Trophoblast cell (in vitro differentiated cells and primary cell): ENCODE measurements at regions not wholly inside any gene's neighbourhood (a gene's known extent, or its start where the extent isn't known, plus 50 kb on each side); places are given as distances from the start of the nearest gene placed in this dataset.

Experiments used
- DNase-seq, 2 donors: peaks; one replicate each; pipeline ENCODE4 v3.0.0-alpha.2; 2016
- H2AFZ ChIP-seq: 2 replicates; pipeline ENCODE4 v1.6.1; 2013; ENCODE audit warnings: low read length, moderate library complexity, mild to moderate bottlenecking; ENCODE audit not compliant: insufficient read depth, poor library complexity
- H2AK5ac ChIP-seq: 2 replicates; pipeline ENCODE4 v1.6.1; 2013; ENCODE audit warnings: mild to moderate bottlenecking, low read length
- H2BK120ac ChIP-seq: 2 replicates; pipeline ENCODE4 v1.6.1; 2013; ENCODE audit warnings: low read length, mild to moderate bottlenecking, moderate library complexity; ENCODE audit not compliant: insufficient read depth, poor library complexity
- H2BK12ac ChIP-seq: 2 replicates; pipeline ENCODE4 v1.6.1; 2013; ENCODE audit warnings: mild to moderate bottlenecking, low read length, moderate library complexity
- H2BK5ac ChIP-seq: 2 replicates; pipeline ENCODE4 v1.6.1; 2013; ENCODE audit warnings: low read length, low read depth, moderate library complexity, mild to moderate bottlenecking; ENCODE audit not compliant: poor library complexity
- H3K14ac ChIP-seq: 2 replicates; pipeline ENCODE4 v1.6.1; 2013; ENCODE audit warnings: mild to moderate bottlenecking, low read length
- H3K18ac ChIP-seq: 2 replicates; pipeline ENCODE4 v1.6.1; 2013; ENCODE audit warnings: mild to moderate bottlenecking, low read length
- H3K23ac ChIP-seq: 2 replicates; pipeline ENCODE4 v1.6.1; 2013; ENCODE audit warnings: low read length
- H3K27ac ChIP-seq: 2 replicates; pipeline ENCODE4 v1.5.1; 2013; ENCODE audit warnings: low read depth, mild to moderate bottlenecking, inconsistent platforms, low read length, moderate library complexity
- H3K27me3 ChIP-seq: 2 replicates; pipeline ENCODE4 v1.6.1; 2013; ENCODE audit warnings: inconsistent platforms, mild to moderate bottlenecking, low read length, moderate library complexity; ENCODE audit not compliant: insufficient read depth
- H3K36me3 ChIP-seq, 2 experiments: 1 replicate in 1 of 2; 2 replicates in 1 of 2; pipeline ENCODE4 v1.6.1; 2013; ENCODE audit warnings: low read length in 2 of 2, mild to moderate bottlenecking in 2 of 2, moderate library complexity in 1 of 2; ENCODE audit not compliant: insufficient read depth in 2 of 2, control insufficient read depth in 1 of 2
- H3K4ac ChIP-seq: 2 replicates; pipeline ENCODE4 v1.6.1; 2013; ENCODE audit warnings: low read depth, mild to moderate bottlenecking, low read length, moderate library complexity
- H3K4me1 ChIP-seq, 2 experiments: 1 replicate in 1 of 2; 2 replicates in 1 of 2; pipeline ENCODE4 v1.6.1; 2013; ENCODE audit warnings: low read length in 2 of 2, mild to moderate bottlenecking in 2 of 2, moderate library complexity in 1 of 2; ENCODE audit not compliant: insufficient read depth in 2 of 2, control insufficient read depth in 1 of 2
- H3K4me2 ChIP-seq: 2 replicates; pipeline ENCODE4 v1.6.1; 2013; ENCODE audit warnings: inconsistent platforms, mild to moderate bottlenecking, low read length, moderate library complexity
- H3K4me3 ChIP-seq: 2 replicates; pipeline ENCODE4 v1.5.1; 2013; ENCODE audit warnings: mild to moderate bottlenecking, low read depth, low read length, inconsistent platforms
- H3K79me1 ChIP-seq: one replicate; pipeline ENCODE4 v1.6.1; 2013; ENCODE audit warnings: low read length
- H3K79me2 ChIP-seq: 2 replicates; pipeline ENCODE4 v1.6.1; 2013; ENCODE audit warnings: low read length, mild to moderate bottlenecking; ENCODE audit not compliant: control insufficient read depth, insufficient read depth, poor library complexity
- H3K9ac ChIP-seq: 2 replicates; pipeline ENCODE4 v1.6.1; 2013; ENCODE audit warnings: mild to moderate bottlenecking, low read length
- H3K9me3 ChIP-seq: 2 replicates; pipeline ENCODE4 v1.6.1; 2013; ENCODE audit warnings: low read depth, mild to moderate bottlenecking, control low read depth, inconsistent platforms, low read length; ENCODE audit not compliant: insufficient read depth
- H4K12ac ChIP-seq: 2 replicates; pipeline ENCODE4 v1.6.1; 2013; ENCODE audit warnings: low read depth, mild to moderate bottlenecking, low read length, moderate library complexity
- H4K8ac ChIP-seq: 2 replicates; pipeline ENCODE4 v1.6.1; 2013; ENCODE audit warnings: low read depth, mild to moderate bottlenecking, low read length, moderate library complexity
- H4K91ac ChIP-seq: one replicate; pipeline ENCODE4 v1.6.1; 2013; ENCODE audit warnings: low read depth, mild to moderate bottlenecking, low read length, moderate library complexity
- WGBS: extraction: QIAGEN DNeasy Blood & Tissue Kit; methylation state at CpG from one replicate; pipeline ENCODE4 v1.1.7; 2013; ENCODE audit warnings: missing lambda C conversion rate; ENCODE audit not compliant: insufficient read length, insufficient coverage; ENCODE audit errors: extremely low coverage; 5-methylcytosine and 5-hydroxymethylcytosine counted together

DNA sequence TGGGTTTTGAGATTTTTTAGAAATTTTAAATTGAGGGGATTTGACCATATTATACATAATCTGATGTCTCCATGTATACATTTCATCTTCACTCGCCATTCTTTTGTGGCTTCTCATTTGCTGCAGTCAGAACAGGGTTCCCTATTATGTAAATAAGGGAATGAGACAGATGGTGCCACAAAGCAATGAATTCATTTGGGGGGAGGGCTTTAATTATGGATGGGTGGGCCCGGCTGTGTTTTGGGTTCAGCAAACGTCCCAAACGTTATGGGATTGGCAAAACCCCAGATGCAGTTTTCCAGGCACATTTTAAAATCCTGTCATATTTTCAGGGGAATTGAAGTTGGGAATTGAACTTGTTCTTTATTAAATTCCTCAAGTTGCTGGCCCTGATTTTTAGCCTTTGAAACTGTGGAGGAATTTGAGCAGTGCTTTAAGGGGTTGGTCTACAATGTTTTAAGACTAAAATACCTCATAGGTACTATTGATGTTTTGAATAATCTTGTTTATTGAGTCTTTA, 558.5 kb upstream of the ZNF462 start:
- Histone ChIP-seq H3K79me2 (no peaks in the 10 kb centered on the region), H3K27me3 (no peaks in the 10 kb centered on the region), H3K4ac (no peak overlapping the region), H3K79me1 (no peaks in the 10 kb centered on the region), H3K14ac (no peak overlapping the region), H3K9me3 (no peaks in the 10 kb centered on the region), H3K23ac (no peak overlapping the region), H2BK12ac (no peak overlapping the region), H2AFZ (no peak overlapping the region), H3K18ac (no peak overlapping the region), H3K4me2 (no peak overlapping the region), H3K27ac (no peak overlapping the region), H3K4me1 (no peaks in the 10 kb centered on the region), H4K8ac (no peak overlapping the region), H3K36me3 (no peaks in the 10 kb centered on the region), H3K9ac (no peak overlapping the region), H4K91ac (no peak overlapping the region), H2BK5ac (no peak overlapping the region), H2BK120ac (no peak overlapping the region), H3K4me3 (no peak overlapping the region), H2AK5ac (no peak overlapping the region), H4K12ac (no peak overlapping the region)
- no peak for DNase-seq
- WGBS = no CpG with 5 or more reads among the region's 4 CpGs

DNA sequence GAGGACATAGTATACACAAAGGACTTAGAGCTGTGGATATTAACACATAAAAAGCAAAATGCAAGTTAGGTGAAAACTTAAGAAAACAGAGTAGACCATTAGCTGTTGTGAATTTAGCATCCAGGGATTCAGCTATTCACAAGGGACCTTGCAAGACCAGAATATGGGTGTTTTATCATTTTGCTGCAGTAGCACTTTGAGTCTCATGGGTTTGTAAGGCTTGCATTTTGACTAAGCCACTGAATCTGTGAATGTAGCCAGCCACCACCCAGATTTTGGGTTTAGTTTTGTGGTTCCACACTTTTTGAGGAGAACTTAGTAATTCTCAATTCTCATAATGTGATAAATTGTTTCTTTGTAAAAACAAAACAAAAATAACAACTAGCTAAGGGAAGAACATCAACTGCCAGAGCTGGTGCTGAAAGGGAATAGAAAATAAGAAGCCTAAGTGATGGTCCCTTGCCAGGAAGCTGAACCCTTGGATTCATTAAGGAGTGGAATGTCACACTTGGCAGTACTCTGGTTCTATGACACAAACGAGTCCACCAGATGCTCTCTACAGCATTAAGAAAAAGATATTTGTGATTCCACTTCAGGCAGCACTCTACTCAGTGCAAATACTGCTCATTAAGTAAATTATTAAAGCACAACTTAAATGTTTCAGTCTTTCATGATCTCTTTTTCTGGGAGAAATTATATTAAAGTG, 557.4 kb upstream of the ZNF462 start:
- Histone ChIP-seq H2AFZ (no peak overlapping the region), H3K4me1 (no peaks in the 10 kb centered on the region), H3K4ac (no peak overlapping the region), H3K27ac (no peak overlapping the region), H3K27me3 (no peaks in the 10 kb centered on the region), H2AK5ac (no peak overlapping the region), H3K14ac (no peak overlapping the region), H3K36me3 (no peaks in the 10 kb centered on the region), H2BK12ac (no peak overlapping the region), H2BK120ac (no peak overlapping the region), H3K9ac (no peak overlapping the region), H3K9me3 (no peaks in the 10 kb centered on the region), H4K91ac (no peak overlapping the region), H3K23ac (no peak overlapping the region), H4K8ac (no peak overlapping the region), H4K12ac (no peak overlapping the region), H3K18ac (no peak overlapping the region), H3K4me2 (no peak overlapping the region), H3K79me2 (no peaks in the 10 kb centered on the region), H2BK5ac (no peak overlapping the region), H3K4me3 (no peak overlapping the region), H3K79me1 (no peaks in the 10 kb centered on the region)
- no CpG with 5 or more reads among the region's 1 CpG for WGBS
- no peak for DNase-seq

DNA sequence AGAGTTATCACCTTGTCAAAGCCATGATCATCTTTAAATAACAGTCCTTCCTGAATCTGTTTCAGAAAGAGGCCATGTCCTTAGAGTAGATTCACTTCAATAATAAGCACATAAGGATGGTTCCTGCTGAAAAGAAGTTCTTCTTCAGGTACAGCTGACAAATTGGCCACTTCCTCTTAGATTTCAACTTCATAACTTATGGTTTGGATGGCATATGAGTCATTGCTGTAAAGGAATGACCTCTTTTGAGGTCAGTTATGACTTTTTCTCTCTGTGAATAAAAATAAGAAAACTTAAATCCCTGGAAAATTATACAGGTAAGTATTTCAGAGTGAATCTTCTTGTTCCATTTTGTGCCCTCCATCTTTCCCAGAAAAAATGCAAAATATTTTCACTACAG, 555.3 kb upstream of the ZNF462 start:
- no peaks in the 10 kb centered on the region for H3K79me2 ChIP-seq
- H3K27ac ChIP-seq = no peak overlapping the region
- H4K12ac ChIP-seq = no peak overlapping the region
- H3K4ac ChIP-seq = no peak overlapping the region
- H2BK5ac ChIP-seq = no peak overlapping the region
- H3K4me3 ChIP-seq = no peak overlapping the region
- no peak overlapping the region for H2AK5ac ChIP-seq
- no peaks in the 10 kb centered on the region for H3K9me3 ChIP-seq
- H3K36me3 ChIP-seq = no peaks in the 10 kb centered on the region
- no peak overlapping the region for H3K23ac ChIP-seq
- H3K27me3 ChIP-seq = no peaks in the 10 kb centered on the region
- H3K18ac ChIP-seq = no peak overlapping the region
- no peak overlapping the region for H2BK12ac ChIP-seq
- no peaks in the 10 kb centered on the region for H3K4me1 ChIP-seq
- no peak overlapping the region for H3K4me2 ChIP-seq
- H3K14ac ChIP-seq = no peak overlapping the region
- H3K79me1 ChIP-seq = no peaks in the 10 kb centered on the region
- no peak overlapping the region for H4K91ac ChIP-seq
- no peak overlapping the region for H3K9ac ChIP-seq
- DNase-seq = no peak
- no peak overlapping the region for H4K8ac ChIP-seq
- H2AFZ ChIP-seq = no peak overlapping the region
- no peak overlapping the region for H2BK120ac ChIP-seq

DNA sequence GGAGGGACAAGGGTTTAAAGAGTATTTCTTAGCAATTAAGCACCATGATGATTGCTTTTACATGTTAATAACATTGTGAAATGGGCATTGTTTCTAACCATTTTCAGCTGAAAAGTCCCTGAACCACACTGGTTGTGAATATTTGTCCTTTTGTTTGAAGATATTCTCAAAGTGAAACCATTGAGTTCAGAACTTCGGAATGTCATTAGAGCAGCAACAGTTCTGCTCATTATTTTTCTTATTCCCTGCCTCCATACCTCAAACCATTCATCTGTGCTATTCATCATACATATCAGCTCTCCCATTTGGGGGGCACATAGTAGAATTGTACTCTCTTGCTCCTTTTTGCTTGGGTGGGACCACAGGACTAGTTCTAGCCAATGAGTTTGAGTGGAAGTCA, 553.0 kb upstream of the ZNF462 start:
- no peak overlapping the region for H4K8ac ChIP-seq
- H2BK12ac ChIP-seq = no peak overlapping the region
- no peak overlapping the region for H2AK5ac ChIP-seq
- no peaks in the 10 kb centered on the region for H3K79me2 ChIP-seq
- WGBS = no CpG with 5 or more reads among the region's 1 CpG
- H2AFZ ChIP-seq = no peak overlapping the region
- H3K9ac ChIP-seq = no peak overlapping the region
- H3K36me3 ChIP-seq = no peaks in the 10 kb centered on the region
- no peak overlapping the region for H3K27ac ChIP-seq
- H2BK120ac ChIP-seq = no peak overlapping the region
- no peak overlapping the region for H3K18ac ChIP-seq
- H3K4me2 ChIP-seq = no peak overlapping the region
- no peak overlapping the region for H3K14ac ChIP-seq
- DNase-seq = no peak
- H4K12ac ChIP-seq = no peak overlapping the region
- no peak overlapping the region for H3K4ac ChIP-seq
- H3K4me3 ChIP-seq = no peak overlapping the region
- H3K9me3 ChIP-seq = no peaks in the 10 kb centered on the region
- no peaks in the 10 kb centered on the region for H3K79me1 ChIP-seq
- H2BK5ac ChIP-seq = no peak overlapping the region
- H3K27me3 ChIP-seq = no peaks in the 10 kb centered on the region
- no peaks in the 10 kb centered on the region for H3K4me1 ChIP-seq
- H4K91ac ChIP-seq = no peak overlapping the region
- no peak overlapping the region for H3K23ac ChIP-seq
